ENCODE measurements at regions not wholly inside any gene's neighbourhood (a gene's known extent, or its start where the extent isn't known, plus 50 kb on each side); places are given as distances from the start of the nearest gene placed in this dataset.

- Histone ChIP-seq H3K4me1 (ENCODE audit: control insufficient read depth in 4 of 4, insufficient read depth in 4 of 4, low read length in 3 of 4) (no peaks in the 10 kb centered on the region), H3K36me3 (ENCODE audit: control insufficient read depth in 4 of 4, insufficient read depth in 3 of 4, low read depth in 1 of 4, low read length in 3 of 4) (no peaks in the 10 kb centered on the region), H3K27ac (ENCODE audit: low read depth in 1 of 2, low read length in 2 of 2) (no peak overlapping the region), H3K9me3 (ENCODE audit: control insufficient read depth in 4 of 4, low read length in 3 of 4) (no peaks in the 10 kb centered on the region), H3K27me3 (ENCODE audit: control insufficient read depth in 4 of 4, insufficient read depth in 4 of 4, low read length in 3 of 4) (no peaks in the 10 kb centered on the region), H3K9ac (ENCODE audit: low read depth in 1 of 2, low read length in 2 of 2) (no peak overlapping the region), H3K4me3 (ENCODE audit: low read depth in 1 of 3, low read length in 3 of 3) (no peak overlapping the region)
- TF ChIP-seq RXRA (IDR thresholded peaks at IDR 0.05) (no peak), TAF1 (conservative IDR thresholded peaks at IDR 0.05) (no peak), RAD21 (IDR thresholded peaks at IDR 0.05) (no peak), FOXA2 (IDR thresholded peaks at IDR 0.05) (no peak), FOXA1 (IDR thresholded peaks at IDR 0.05) (no peak), JUND (IDR thresholded peaks at IDR 0.05) (no peak), HNF4G (IDR thresholded peaks at IDR 0.05) (no peak), HNF4A (conservative IDR thresholded peaks at IDR 0.05) (no peak), SP1 (IDR thresholded peaks at IDR 0.05) (no peak), ATF3 (IDR thresholded peaks at IDR 0.05) (no peak)
- TF ChIP-seq, protein P1, sequence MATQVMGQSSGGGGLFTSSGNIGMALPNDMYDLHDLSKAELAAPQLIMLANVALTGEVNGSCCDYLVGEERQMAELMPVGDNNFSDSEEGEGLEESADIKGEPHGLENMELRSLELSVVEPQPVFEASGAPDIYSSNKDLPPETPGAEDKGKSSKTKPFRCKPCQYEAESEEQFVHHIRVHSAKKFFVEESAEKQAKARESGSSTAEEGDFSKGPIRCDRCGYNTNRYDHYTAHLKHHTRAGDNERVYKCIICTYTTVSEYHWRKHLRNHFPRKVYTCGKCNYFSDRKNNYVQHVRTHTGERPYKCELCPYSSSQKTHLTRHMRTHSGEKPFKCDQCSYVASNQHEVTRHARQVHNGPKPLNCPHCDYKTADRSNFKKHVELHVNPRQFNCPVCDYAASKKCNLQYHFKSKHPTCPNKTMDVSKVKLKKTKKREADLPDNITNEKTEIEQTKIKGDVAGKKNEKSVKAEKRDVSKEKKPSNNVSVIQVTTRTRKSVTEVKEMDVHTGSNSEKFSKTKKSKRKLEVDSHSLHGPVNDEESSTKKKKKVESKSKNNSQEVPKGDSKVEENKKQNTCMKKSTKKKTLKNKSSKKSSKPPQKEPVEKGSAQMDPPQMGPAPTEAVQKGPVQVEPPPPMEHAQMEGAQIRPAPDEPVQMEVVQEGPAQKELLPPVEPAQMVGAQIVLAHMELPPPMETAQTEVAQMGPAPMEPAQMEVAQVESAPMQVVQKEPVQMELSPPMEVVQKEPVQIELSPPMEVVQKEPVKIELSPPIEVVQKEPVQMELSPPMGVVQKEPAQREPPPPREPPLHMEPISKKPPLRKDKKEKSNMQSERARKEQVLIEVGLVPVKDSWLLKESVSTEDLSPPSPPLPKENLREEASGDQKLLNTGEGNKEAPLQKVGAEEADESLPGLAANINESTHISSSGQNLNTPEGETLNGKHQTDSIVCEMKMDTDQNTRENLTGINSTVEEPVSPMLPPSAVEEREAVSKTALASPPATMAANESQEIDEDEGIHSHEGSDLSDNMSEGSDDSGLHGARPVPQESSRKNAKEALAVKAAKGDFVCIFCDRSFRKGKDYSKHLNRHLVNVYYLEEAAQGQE (IDR thresholded peaks at IDR 0.05): no peak
- no peak for DNase-seq (ENCODE audit: low spot score)
Measured at GRCh38 chr6:91566467-91566866, 979.6 kb upstream of the MAP3K7 start.

GRCh38 chr6:91565207-91565606 is 978.3 kb upstream of the MAP3K7 start:
- WGBS: 47% methylated on average over 3 of the region's 3 CpGs

More at GRCh38 chr6:91565207-91565606, 978.3 kb upstream of the MAP3K7 start:
- DNase-seq (ENCODE audit: low spot score): no peak
- Histone ChIP-seq H3K4me3 (ENCODE audit: low read depth in 1 of 3, low read length in 3 of 3) (no peak overlapping the region), H3K36me3 (ENCODE audit: control insufficient read depth in 4 of 4, insufficient read depth in 3 of 4, low read depth in 1 of 4, low read length in 3 of 4) (no peaks in the 10 kb centered on the region), H3K4me1 (ENCODE audit: control insufficient read depth in 4 of 4, insufficient read depth in 4 of 4, low read length in 3 of 4) (no peaks in the 10 kb centered on the region), H3K27ac (ENCODE audit: low read depth in 1 of 2, low read length in 2 of 2) (no peak overlapping the region), H3K9me3 (ENCODE audit: control insufficient read depth in 4 of 4, low read length in 3 of 4) (no peaks in the 10 kb centered on the region), H3K9ac (ENCODE audit: low read depth in 1 of 2, low read length in 2 of 2) (no peak overlapping the region), H3K27me3 (ENCODE audit: control insufficient read depth in 4 of 4, insufficient read depth in 4 of 4, low read length in 3 of 4) (no peaks in the 10 kb centered on the region)
- TF ChIP-seq, protein P2, sequence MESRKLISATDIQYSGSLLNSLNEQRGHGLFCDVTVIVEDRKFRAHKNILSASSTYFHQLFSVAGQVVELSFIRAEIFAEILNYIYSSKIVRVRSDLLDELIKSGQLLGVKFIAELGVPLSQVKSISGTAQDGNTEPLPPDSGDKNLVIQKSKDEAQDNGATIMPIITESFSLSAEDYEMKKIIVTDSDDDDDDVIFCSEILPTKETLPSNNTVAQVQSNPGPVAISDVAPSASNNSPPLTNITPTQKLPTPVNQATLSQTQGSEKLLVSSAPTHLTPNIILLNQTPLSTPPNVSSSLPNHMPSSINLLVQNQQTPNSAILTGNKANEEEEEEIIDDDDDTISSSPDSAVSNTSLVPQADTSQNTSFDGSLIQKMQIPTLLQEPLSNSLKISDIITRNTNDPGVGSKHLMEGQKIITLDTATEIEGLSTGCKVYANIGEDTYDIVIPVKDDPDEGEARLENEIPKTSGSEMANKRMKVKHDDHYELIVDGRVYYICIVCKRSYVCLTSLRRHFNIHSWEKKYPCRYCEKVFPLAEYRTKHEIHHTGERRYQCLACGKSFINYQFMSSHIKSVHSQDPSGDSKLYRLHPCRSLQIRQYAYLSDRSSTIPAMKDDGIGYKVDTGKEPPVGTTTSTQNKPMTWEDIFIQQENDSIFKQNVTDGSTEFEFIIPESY (IDR thresholded peaks at IDR 0.05): no peak
- TF ChIP-seq TAF1 (conservative IDR thresholded peaks at IDR 0.05) (no peak), YY1 (IDR thresholded peaks at IDR 0.05) (no peak), HNF4A (conservative IDR thresholded peaks at IDR 0.05) (no peak), EGR1 (IDR thresholded peaks at IDR 0.05; ENCODE audit: low read depth in 2 of 2) (no peak), NR2F2 (IDR thresholded peaks at IDR 0.05) (no peak), SP1 (IDR thresholded peaks at IDR 0.05) (no peak), RXRA (IDR thresholded peaks at IDR 0.05) (no peak), JUND (IDR thresholded peaks at IDR 0.05) (no peak)
- TF ChIP-seq, protein P1 (IDR thresholded peaks at IDR 0.05): no peak

All from liver (tissue), 7 donors.